Dedifferentiated amniotic fluid mesenchymal stem cell (primary cell): ENCODE measurements at regions not wholly inside any gene's neighbourhood (a gene's known extent, or its start where the extent isn't known, plus 50 kb on each side); places are given as distances from the start of the nearest gene placed in this dataset.
A peak's percentile ranks its signal among the peaks of the same experiment; 100 is the strongest.

Source experiments
- DNase-seq: peaks from one replicate; pipeline ENCODE4 v3.0.0-alpha.2; 2016; ENCODE audit errors: extremely low spot score

DNA sequence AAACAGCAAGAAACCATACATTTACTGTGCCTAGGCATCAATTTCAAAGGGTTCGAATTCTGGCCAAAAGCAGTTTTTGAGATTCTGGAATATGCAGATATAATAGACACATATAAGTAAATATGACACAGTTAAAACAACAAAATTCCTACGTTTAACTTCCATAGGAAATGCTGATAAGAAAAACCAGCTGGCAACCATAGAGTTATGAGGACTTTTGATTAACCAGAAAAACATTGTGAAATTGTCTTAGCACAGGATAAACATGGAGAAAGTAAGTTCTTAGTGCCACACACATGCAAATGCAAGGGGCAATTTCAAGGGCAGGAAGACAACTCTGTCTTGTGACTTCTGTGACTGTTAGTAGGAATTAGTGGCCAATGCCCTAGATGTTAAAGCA is 702.1 kb downstream of the TNS3 start:
- no peak for DNase-seq

DNA sequence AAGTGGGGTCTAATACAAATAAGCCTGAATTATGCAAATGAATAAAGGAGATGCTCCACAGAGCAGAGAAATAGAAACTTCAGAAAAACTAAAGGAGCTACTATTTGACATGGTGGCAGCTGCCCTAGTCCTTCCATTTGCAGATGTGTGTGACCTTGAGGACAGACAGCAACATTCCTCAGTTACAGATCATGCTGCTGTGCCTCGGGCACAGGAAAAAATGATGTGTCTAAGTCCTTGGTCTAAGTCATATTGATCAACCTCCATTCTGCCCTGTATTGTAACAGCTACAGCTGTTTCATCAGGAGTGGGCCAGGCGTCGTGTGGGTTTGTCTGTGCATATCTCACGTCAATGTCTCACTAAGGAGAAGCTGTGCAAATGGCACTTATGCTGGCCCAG is 710.4 kb downstream of the TNS3 start:
- DNase-seq: no peak

DNA sequence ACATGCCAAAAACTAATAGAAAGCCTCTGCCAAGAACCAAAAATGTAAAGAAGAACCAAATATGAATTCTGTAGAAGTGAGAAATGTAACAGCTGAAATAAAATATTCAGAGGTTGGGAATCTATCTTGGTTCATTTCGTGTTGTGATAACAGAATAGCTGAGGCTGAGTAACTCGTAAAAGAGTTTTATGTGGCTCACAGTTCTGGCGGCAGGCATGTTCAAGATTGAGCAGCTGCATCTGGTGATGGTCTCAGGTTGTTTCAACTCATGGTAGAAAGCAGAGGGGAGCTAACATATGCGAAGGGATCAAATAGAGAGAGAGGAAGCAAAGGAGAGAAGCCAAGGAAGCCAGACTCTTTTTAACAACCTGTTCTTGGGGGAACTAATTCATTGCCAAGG is 717.2 kb downstream of the TNS3 start:
- DNase-seq: no peak

GRCh38 chr7:46859963-46860475 is 721.9 kb downstream of the TNS3 start:
- no peak for DNase-seq

GRCh38 chr7:46855851-46856250 is 726.1 kb downstream of the TNS3 start:
- DNase-seq: no peak

DNA sequence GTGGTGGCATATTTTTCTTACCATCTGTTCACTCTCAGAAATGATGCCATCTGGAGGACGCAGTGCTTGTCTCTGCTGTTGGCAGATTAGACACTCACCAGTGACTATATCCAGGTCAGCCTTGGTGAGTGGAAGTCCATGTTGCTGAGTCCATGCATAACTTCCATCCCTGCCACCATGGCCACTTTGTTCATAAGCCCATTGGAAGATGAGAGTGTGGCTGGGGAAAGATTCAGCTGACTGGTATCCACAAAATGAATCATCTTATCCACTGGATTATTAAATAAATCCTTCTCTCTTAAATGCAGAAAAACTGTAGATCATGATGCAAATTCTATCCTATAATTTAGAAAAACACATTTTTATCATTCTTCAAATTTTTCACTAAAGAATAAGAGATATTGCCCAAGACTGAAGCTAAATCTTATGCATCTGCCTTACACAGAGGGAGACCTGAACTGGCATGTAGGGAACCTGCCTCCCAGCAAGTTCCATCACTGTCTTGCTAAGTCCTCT is 726.9 kb downstream of the TNS3 start:
- DNase-seq: peak; percentile 52

DNA sequence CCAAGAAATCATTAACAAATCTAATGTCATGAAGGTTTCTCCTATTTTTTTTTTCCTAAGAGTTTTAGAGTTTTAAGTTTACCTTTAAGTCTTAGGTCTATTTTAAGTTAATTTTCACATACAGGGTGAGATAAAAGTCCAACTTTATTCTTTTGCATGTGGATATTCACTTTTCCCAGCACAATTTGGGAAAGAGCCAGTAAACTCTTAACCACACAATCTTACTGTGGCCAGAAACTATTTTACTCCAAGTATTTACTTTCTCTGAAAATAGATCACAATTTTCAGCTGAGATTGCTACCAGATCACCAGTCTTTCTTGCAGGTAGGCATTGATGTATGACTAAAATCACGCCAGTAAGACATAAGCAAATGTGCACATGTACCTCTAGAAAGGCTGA is 728.5 kb downstream of the TNS3 start:
- no peak for DNase-seq

DNA sequence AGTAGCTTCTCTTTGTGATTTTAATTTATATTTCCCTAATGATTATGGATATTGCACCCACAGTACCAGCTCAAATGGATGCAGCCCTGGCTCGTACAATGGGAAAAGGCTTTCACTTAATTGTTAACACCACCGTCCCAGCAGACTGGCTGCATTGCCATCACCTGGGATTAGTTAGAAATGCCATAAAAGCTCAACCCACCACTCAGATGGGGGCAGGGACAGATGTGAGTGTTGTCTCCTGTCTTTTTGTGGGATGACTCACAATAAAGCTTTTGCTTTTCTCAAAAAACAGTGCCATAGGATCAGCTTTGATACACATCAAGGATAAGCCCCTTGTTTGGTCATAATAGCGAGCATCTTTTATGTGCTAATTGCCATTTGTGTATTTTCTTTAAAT is 729.1 kb downstream of the TNS3 start:
- no peak for DNase-seq

DNA sequence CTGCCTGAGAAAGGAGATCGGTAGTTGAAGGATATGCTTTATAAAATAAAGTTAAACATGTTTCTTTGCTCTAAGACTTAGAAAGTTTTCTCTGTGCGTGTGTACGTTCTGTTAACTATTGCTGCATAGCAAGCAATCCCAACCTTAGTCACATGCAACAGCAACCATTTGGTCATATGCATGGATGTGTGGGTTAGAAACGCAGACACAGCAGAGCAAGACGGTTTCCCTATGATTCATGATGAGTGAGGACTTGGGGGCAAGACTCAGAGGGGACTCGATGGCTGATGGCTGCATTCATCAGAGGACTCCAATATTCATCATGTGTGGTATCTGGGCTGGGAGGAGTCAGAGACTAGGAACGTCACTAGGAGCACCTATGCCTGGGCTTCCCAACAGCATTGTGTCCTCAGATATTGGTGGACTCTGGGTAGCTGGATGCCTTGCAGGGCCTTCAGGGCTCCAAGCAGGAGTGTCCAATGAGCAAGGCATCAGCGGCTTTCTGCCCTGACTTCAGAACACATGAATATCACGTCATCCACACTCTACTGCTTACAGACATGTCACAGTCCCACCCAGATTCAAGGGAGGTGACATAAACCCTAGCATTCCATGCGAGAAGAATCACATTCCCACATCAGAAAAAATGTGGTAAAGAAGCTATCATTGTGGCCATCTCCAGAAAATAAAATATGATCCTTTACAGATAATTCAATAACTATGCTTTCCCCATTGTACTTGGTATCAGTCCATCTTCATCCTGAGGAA is 731.2 kb downstream of the TNS3 start:
- no peak for DNase-seq

GRCh38 chr7:46848944-46849343 is 733.0 kb downstream of the TNS3 start:
- no peak for DNase-seq

DNA sequence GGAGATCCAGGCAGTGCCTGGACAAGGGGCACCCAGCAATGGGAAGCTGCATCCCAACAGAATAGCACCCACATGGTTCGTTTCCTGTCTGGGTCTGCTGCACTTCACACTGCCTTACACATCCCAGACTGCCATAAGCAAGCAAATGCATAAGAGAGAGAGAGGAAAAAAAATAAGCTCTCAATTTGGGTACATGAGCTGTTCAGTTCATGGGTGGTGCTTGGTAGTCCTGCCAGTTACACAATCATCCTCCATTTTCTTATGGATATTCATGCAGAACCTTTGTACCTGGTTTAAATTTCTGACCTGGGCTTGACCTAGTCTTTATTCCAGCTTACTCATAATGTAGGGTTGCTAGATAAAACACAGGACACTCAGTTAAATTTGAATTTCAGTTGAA is 733.6 kb downstream of the TNS3 start:
- DNase-seq: no peak

GRCh38 chr7:46847126-46847525 is 734.8 kb downstream of the TNS3 start:
- DNase-seq: no peak

GRCh38 chr7:46844486-46844885 is 737.4 kb downstream of the TNS3 start:
- DNase-seq: no peak

DNA sequence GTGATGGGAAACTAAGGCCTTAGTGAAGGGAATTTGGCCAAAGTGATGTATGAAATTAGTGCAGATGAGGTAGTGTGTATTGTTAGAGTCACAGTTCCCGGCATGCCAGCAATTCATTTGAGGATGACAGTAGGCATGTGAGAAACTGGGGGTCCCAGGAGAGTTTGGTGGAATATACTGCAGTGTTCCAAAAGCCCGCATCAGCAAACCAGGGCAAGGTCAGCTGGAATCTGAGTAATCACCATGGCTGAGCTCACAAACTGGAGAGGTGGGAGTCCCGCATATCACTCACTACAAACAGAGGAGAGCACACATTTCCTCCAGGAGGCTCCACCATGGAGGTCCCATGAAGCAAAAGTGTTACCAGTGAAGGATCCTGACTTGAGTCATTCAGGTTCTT is 740.7 kb downstream of the TNS3 start:
- DNase-seq: no peak

- no peak for DNase-seq
Measured at GRCh38 chr7:46839651-46840050, 742.3 kb downstream of the TNS3 start.

- no peak for DNase-seq
Measured at GRCh38 chr7:46838463-46838862, 743.4 kb downstream of the TNS3 start.

DNA sequence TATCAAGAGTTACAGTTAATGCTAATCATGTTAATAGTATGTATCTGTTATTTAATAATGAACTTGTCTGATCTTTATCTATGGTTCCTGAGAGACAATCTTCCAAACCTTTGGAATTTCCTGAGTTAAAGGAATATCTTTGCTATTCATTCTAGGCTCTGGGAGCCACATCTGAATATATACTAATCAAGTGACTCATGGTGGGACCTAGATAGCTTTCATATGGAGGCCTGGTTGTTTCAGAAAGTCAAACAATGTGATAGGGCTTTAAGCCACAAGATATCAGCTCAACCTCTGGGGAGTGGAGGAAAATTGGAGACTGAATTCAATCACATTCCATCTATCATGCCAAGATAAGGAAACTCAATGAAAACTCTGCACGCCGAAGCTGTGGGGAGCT is 746.4 kb downstream of the TNS3 start:
- no peak for DNase-seq

- no peak for DNase-seq
Measured at GRCh38 chr7:46834921-46835320, 747.0 kb downstream of the TNS3 start.

DNA sequence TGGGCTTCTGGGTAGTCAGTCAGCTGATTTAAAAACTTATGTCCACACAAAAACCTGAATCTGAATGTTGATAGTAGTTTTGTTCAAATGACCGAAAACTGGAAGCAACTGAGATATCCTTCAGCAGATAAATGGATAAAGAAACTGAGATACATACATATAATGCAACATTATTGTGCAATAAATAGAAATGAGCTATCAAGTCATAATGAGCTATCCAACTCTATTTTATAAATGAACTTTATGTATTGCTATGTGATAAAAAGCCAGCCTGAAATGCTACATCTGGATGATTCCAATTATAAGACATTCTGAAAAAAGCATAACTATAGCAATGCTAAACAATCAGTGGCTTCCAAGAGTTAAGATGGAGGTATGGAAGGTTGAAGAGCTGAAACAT is 748.7 kb downstream of the TNS3 start:
- no peak for DNase-seq

- DNase-seq: no peak
Measured at GRCh38 chr7:46832136-46832535, 749.8 kb downstream of the TNS3 start.

DNA sequence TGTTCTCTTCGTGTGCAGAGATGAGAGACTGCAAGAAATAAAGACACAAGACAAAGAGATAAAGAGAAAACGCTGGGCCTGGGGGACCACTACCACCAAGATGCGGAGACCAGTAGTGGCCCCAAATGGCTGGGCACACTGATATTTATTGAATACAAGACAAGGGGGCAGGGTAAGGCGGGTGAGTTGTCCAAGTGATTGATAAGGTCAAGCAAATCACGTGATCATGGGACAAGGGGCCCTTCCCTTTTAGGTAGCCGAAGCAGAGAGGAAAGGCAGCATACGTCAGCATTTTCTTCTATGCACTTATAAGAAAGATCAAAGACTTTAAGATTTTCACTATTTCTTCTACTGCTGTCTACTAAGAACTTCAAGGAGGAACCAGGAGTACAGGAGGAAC is 762.1 kb downstream of the TNS3 start:
- DNase-seq: no peak

GRCh38 chr7:46814516-46815250 is 767.2 kb downstream of the TNS3 start:
- DNase-seq: no peak

DNA sequence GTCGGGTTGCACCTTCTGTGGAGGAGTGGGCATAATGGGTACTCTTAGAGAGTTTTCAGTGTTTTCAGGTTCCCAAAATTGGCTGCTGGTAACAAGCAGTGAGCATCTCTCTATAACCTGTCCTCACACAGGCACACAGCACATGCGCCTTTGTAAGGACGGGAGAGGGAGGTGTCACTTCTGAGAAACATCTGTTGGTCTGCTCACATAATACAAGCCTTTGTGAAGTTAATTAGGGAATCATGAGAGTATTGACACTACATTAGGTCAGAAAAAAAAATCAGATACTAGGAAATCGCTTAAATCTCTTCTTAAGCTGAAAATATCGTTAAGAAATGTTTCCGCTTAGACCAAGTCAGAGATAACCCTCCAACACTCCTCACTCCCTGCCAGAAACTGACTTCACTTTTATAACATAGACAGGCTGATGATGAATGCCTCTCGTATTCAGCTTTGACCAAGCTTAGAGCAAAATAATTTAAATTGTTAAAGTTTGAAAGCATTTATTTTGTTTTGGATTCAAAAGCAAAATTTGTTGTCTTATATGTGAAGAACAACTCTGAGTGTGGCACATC is 769.7 kb downstream of the TNS3 start:
- DNase-seq: no peak
